ENCODE measurements at regions not wholly inside any gene's neighbourhood (a gene's known extent, or its start where the extent isn't known, plus 50 kb on each side); places are given as distances from the start of the nearest gene placed in this dataset.

DNA sequence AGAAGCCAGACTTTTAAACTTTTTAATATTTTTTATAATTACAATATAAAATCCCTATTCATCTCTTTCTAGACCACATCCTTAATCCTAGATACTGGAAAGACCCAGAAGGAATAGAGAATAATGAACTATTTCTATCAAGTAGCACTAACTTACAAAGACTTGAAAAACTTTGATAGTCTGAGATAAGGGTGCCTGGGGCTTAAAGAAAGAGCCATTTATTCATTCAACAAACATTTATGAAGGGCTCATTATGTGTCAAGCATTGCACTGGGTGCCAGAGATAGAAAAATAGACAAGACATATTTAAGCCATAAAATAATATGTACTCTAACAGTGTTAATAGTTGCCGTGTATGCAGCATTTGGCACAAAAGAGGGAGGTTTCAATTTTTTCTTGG lies 178.0 kb upstream of the EMCN start:
- TF ChIP-seq, protein P1, sequence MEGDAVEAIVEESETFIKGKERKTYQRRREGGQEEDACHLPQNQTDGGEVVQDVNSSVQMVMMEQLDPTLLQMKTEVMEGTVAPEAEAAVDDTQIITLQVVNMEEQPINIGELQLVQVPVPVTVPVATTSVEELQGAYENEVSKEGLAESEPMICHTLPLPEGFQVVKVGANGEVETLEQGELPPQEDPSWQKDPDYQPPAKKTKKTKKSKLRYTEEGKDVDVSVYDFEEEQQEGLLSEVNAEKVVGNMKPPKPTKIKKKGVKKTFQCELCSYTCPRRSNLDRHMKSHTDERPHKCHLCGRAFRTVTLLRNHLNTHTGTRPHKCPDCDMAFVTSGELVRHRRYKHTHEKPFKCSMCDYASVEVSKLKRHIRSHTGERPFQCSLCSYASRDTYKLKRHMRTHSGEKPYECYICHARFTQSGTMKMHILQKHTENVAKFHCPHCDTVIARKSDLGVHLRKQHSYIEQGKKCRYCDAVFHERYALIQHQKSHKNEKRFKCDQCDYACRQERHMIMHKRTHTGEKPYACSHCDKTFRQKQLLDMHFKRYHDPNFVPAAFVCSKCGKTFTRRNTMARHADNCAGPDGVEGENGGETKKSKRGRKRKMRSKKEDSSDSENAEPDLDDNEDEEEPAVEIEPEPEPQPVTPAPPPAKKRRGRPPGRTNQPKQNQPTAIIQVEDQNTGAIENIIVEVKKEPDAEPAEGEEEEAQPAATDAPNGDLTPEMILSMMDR (IDR thresholded peaks at IDR 0.05) = no peak
- no peak for TF ChIP-seq POLR2AphosphoS5 (IDR thresholded peaks at IDR 0.05)

All from breast epithelium (tissue), 3 donors.